GM21515 (cell line): ENCODE measurements at regions not wholly inside any gene's neighbourhood (a gene's known extent, or its start where the extent isn't known, plus 50 kb on each side); places are given as distances from the start of the nearest gene placed in this dataset.

Experiments
- ATAC-seq: cut with Tn5 transposase; IDR thresholded peaks from one replicate; pipeline ENCODE4 v1.9.1; 2021; ENCODE audit not compliant: unreplicated experiment

DNA sequence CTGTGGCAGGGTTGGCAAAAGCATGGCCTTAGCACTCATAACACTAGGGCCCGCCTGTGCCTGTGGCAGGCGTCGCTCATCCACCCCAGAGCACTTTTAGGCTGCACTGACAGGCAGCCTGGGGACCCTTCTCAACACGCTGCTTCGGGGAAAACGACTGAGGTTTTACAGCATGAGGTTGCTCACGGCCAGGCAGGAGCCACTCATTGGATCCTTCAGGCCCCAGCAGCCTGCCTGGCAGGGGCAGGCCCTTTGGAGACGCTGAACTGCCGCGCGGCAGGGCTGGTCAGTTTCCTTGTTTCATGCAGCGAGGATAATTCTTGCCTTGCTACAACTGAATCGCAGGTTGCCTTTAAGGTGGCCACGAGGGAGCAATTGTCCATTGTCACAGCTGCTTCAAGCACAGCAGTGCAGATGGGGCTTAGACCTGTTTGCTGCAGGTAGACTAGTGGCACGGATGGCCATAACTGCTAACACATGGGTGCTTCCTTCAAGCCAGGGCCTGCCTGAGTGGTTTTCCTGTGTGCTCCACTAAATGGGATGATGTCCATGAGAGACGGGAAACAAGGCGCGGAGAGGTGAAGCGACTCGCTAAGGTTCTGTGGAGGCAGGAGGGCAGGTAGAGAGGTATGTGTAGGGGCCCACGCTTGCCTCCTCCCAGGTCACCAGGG, 49.9 kb upstream of the HS6ST1 start:
- ATAC-seq: no peak

- no peak for ATAC-seq
Measured at GRCh38 chr2:128369108-128369555, 50.5 kb upstream of the HS6ST1 start.

GRCh38 chr2:128369602-128370467, 51.2 kb upstream of the HS6ST1 start:
- no peak for ATAC-seq

GRCh38 chr2:128370468-128371247, 52.0 kb upstream of the HS6ST1 start:
- no peak for ATAC-seq

DNA sequence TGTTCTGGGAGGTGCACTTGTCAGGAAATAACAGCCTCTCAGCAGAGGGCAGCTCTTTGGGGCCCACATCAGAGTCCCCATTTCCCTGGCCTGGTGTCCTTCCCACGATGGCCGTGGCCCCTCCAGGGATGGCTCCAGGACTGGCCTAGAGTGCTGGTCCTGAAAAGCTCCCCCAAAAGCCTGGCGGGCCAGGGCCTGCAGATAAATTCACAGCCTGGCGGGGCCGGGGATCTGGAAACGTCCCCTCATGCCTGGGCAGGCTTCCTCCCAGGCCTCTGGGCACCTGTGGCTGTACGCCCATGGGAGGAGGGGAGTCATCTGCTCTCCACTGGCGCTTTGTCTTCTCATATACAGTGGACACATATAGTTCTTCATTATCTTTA, 52.6 kb upstream of the HS6ST1 start:
- ATAC-seq: no peak

DNA sequence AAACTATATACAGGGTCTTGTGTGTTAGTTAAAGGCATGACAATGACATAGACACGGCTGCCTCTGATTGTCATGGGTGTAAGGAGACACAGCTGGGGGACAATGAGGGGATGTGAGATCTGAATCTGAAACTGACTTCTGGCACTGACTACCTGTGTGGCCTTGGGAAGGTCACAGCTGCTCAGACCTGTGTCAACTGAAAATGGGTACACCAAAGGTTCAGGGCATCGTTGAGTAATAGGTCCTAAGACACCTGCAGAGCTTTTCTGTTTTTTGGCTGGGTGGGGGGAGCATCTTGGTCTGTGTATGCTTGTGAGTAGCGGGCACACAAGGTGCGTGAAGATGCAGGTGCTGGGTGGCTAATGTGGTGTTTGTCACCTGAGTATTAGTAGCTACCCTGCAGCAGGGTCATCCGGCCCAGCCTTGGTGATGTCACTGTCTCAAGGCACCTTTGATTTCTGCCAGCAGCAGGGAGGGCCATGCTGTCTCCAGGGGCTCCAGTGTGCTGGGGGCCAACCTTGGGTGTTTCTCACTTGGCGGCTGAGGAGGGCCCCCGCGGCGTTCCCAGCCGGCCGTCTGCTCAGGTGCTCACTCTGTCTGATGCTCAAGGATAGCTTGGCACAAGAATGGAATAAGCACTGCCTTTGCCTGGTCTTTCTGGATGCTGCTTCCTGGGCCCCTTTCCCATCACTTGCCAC, 53.1 kb upstream of the HS6ST1 start:
- ATAC-seq: peak; percentile 59

DNA sequence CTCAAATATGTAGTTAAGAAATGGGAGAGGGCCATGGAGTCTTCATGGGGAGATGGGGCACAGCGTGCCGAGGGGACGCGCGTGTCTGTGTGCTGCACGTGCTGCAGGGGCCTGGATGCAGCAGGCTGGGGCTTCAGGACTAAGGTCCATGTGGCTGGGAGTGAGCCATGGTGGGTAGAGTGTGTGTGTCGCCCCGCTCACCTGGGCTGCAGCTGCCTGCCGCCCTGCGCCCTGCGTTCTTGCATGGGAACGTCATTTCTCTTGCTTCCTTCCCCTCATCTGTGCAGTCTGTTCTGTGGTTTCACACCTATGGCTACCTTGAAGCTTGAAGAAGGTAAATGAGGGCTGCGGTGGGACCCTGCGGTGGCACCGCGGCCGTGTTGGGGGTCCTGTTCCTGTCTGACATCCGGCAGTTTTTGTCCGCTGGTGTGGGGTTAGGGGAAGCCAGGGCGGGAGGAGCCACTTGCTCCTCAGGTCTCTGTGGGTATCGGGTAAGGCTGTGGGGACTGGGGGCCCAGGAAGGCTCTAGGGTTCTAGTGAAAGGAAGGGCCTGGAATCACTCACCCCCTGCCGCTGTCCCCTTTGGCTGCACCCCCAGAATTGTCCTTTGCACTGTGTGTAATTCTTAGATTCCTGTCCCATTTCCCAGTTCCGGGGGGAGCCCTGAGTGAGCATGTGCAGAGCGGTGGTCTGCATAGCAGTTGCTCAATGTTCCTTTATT, 54.1 kb upstream of the HS6ST1 start:
- ATAC-seq: no peak

- ATAC-seq: no peak
Measured at GRCh38 chr2:128373451-128374000, 54.9 kb upstream of the HS6ST1 start.

DNA sequence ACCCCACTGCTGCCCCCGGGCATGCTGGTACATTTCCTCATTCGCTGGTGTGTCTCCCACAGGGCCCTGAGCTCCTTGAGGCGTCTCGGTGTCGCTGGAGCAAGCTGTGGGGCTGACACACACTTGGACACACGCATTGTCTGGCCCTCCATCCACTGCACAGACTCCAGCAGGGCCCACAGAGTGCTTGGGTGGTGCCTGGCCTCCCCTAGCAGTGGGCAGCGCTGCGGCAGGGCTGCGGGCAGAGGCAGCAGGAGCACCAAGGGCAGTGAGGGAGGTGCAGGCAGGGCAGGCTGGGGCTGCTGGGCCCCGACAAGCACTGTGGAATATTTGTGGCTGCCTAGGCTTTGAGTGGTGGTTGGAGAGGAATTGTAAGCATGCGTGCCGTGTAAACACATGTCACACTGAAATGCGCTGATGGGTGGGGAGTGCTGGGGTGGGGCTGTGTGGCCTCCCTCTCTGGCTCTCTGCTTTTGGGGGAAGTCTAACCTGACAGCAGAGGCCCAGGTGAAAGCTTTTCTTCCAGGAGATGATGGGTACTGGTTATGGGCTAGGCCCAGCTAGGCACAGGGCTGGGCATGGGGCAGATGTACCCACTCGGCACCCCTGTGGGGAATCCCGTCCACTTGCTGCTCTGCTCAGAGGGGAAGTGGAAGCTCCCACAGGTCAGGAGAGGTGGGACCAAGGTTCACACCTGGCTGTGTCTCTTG, 55.5 kb upstream of the HS6ST1 start:
- no peak for ATAC-seq

- no peak for ATAC-seq
Measured at GRCh38 chr2:128374711-128375413, 56.2 kb upstream of the HS6ST1 start.

- ATAC-seq: no peak
Measured at GRCh38 chr2:128375454-128375853, 56.8 kb upstream of the HS6ST1 start.

DNA sequence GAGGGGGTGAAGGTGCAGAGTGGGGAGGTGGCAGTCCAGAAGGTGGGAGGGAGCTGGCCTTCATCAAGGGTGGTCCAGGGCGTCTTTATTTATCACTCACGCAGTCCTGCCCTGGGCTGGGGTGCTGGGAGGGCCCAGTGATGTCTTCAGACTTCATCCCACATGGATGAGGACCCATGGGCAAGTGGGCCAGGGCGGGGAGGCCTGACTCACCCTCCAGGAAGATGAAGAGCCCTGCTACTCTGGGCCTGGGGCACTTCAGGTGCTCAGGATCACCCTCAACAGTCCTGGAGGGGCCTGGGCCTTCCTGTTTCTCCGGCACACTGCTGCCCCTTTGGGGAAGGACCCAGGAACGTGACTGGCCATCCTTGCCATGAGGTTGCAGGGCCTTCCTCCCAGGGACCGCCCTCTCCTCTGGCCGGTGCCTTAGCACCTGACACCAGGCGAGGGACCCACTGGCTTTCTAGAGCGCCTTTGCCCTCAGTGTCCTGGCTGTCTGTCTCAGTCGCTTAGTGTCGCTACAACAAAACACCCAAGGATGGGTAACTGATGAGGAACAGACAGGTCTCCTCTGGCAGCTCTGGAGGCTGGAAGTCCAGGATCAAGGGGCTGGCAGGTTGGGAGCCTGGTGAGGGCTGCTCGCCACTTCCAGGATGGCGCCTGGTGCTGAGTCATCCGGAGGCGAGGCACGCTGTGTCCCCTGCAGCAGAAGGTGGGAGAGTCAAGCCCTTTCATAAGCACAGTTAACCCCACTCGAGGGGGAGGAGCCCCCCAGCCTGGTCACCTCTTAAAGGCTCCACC, 57.8 kb upstream of the HS6ST1 start:
- no peak for ATAC-seq

DNA sequence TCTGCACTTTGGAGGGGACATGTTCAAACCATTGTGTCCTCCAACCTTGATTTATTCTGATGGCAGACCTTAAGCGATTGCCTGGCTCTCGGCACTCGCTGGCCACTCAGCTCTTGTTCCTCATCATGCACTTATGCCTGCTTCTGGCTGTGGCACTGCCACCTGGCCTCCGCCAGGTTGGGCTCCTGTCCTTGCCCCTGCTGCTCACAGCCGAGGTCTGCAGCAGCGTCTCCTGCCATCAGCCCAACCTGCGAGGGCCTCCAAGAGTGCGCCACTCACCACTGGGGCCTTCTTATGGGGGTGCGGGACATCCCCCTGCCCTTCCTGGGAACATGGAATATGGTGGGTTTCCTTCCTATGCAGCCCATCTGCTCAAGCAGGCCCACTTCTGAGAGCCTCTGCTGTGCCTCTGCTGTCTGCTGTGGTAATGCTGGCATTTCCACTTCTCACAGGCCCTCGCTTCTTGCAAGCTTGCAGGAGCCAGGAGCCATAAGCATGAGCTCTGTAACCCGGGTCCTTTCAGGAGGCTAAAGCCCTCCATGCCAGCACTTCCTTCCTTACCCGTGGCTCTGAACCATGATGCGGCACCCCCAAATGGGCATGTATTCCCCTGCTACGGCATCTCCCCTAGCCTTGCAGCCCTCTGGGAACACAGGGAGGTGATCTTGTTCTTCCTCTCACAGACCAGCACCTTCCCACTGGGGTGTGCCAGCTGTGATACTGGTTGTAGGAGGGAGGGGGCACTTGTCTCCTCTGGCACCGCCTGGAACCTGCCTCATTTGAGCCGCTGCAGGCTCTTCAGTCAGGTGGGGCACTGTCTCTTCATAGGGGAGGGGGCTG, 58.6 kb upstream of the HS6ST1 start:
- ATAC-seq: no peak

DNA sequence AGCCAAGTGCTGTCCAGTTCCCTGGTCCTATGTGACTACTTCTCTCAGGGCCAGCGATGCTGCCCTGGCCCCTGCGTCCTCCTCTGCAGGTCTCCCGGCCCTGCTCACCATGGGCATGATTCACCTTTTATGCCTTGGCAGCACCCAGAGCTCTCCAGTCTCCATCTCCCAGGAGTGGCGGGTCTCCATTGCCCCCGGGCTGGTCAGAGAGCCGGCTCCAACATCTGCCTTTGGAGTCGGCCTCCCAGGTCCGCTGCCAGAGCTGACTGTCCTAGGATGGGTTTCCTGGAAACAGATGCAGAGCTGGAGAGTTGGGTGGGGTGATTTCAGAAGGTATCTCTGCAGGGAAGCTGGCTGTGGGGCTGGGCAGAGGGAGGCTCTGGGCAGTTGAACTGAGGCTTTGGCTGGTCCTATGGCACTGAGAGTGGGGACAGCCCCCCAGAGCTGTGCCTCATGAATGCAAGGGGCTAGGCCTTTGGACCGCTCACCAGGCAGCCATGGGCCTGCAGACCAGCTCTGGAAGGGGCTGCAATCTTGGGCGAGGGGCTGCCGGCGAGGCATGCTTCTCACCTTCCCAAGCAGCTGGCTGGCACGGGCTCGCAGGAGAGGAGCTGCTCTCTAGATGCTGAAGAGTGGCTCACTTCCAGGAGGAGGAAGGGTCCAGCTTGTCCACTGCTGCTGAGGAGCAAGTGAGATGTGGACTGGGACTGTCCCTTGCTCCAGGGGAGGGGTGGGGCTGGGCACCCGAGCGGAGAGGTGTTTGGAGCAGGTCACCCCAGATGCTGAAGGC, 59.8 kb upstream of the HS6ST1 start:
- ATAC-seq: no peak

DNA sequence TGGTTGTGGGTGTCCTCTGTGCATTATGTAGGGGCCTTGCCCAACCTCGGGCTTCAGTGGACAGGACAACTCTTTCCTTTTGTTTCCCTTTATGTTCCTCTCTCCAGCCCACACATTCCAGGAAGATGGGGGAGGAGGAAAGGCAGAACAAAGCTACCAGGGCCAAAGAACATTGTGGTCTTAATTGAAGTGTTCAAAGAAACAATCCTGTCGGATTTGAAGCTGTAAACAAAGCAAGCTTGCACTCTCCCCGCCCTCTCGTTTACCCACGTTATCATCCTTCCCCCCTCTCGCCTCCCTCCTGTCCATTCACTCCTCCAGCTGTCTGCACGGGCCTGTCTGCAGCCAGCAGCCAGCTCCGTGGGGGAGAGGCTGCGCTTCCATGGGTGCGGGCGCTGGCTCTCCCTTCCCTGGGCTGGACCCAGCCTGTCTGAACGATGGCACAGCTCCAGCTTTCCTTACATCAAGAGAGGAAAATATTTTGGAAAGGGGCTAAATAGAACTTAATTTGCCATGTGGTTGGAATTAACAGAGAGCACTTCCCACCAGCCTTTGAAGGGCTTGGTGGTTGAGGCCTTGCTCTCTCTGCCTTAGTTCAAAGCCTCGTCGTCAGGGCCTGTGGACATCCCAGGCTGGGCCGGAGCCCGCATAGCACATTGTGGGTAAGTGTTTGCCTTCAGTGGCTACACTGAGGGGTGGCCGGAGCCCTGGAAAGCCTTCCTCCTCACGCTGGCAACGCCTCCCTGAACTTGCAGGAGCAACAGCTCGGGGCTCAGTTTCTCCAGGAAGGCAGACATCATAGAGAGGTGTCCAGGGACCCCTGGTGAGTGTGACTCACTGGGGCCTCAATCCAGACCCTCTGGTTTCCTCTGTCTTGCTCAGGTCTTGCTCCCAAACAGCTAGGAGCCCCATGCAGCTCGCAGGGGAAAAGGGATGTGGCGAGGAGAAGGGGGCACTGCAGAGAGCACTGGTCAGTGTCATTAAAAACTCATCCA, 60.6 kb upstream of the HS6ST1 start:
- ATAC-seq: no peak
